Activated CD4-positive, CD25-positive, alpha-beta regulatory T cell (primary cell): ENCODE measurements at regions not wholly inside any gene's neighbourhood (a gene's known extent, or its start where the extent isn't known, plus 50 kb on each side); places are given as distances from the start of the nearest gene placed in this dataset.
A peak's percentile ranks its signal among the peaks of the same experiment; 100 is the strongest.

ENCODE experiments used
- DNase-seq, 4 experiments: peaks; one replicate each; lab custom pipeline; 2025; lab: John Stamatoyannopoulos, UW

DNA sequence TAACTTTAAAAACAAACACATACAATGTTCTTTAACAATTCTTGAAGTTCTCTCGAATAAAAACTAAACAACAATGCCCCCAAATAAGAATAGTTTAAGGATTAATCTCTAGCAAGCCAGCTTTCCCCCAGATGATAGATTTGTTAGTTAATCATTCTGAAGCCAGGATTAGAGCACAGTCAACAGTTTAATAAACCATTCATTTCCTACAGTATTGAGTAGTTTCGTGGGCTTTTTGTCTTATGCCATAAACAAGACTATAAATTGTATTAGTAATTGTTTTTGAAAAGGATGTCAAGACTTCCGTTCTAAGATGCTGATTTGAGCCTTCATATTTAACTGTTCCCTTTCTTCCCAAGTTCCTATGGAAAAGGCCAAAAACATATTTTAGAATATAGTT lies 136.6 kb downstream of the PIK3R1 start:
- DNase-seq = no peak

GRCh38 chr5:68353605-68354004 lies 138.0 kb downstream of the PIK3R1 start:
- DNase-seq = no peak

- no peak for DNase-seq
Observed at GRCh38 chr5:68354315-68354714, 138.8 kb downstream of the PIK3R1 start.

- no peak for DNase-seq
Observed at GRCh38 chr5:68356216-68356615, 140.7 kb downstream of the PIK3R1 start.

DNA sequence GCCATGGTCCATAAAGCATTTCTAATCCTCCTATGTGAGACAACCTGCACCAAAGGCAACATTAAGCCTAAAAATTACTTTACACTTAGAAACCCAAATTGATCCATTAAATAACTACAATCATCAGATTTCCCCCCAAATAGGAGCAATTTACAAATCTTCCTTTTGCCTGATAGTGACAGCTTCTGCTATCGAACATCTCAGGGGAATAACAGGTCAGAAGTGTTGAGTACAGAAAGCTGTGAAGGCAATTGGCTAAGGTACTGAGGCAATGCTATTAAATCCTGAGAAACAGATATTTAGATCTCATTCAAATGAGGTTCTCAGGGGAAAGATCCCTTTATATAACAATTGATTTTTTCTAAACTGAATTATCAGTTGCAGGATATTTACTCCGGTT lies 141.1 kb downstream of the PIK3R1 start:
- no peak for DNase-seq

GRCh38 chr5:68359699-68360098 lies 144.1 kb downstream of the PIK3R1 start:
- no peak for DNase-seq

DNA sequence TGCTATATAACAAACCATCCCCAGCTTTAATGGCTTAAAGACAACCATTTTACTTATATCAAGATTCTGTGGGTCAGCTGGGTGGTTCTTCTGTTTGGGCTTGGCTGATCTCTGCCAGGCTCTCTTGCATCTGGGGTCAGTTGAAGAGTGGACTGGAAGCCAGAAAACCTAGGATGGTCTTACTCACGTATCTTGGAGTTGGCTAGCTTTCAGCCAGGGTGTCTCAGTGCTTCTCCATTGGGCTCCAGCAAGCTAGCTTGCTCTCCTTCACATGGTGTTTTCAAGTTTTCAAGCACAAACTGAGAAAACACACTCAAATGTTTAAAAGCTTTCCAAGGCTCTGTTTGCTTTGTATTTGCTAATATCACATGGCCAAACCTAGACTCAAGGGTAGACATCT lies 146.8 kb downstream of the PIK3R1 start:
- no peak for DNase-seq

DNA sequence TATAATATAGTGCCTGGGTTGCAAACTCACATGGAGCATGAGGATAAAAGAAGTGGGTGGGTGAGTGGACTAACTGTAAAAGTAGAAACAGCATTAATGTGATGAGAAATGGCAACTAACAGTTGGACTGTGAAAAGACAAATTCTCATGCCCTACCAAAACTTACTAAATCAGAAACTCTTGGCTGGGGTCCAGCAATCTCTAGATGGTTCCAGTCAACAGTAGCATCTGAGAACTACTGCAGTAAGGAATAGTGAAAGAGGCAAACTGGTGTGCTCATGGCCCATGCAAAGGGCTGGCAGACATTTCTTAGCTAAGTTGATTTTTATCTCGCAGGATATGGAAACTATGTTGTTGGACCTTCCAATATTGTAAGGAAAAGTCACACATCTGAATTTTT lies 150.3 kb downstream of the PIK3R1 start:
- no peak for DNase-seq

- DNase-seq = no peak
Observed at GRCh38 chr5:68367287-68367686, 151.7 kb downstream of the PIK3R1 start.

DNA sequence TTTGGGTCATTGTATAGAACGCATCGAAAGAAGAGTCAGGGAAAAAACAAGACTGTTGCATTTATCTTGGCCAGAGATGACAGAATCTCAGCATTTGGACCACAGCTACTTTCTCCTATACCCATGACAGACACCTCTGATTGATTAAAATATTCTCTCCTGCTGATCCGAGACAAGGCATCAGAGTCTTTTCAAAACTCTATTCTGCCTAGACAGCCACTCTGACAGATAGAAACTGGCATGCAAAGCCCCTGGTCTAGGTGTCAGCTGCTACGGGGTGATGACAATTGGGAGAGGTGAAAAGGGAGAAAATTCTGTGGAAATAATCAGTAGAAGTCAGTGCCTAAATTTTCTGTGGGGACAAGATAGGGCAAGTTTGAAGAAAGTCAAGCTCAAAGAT lies 152.2 kb downstream of the PIK3R1 start:
- DNase-seq = no peak

DNA sequence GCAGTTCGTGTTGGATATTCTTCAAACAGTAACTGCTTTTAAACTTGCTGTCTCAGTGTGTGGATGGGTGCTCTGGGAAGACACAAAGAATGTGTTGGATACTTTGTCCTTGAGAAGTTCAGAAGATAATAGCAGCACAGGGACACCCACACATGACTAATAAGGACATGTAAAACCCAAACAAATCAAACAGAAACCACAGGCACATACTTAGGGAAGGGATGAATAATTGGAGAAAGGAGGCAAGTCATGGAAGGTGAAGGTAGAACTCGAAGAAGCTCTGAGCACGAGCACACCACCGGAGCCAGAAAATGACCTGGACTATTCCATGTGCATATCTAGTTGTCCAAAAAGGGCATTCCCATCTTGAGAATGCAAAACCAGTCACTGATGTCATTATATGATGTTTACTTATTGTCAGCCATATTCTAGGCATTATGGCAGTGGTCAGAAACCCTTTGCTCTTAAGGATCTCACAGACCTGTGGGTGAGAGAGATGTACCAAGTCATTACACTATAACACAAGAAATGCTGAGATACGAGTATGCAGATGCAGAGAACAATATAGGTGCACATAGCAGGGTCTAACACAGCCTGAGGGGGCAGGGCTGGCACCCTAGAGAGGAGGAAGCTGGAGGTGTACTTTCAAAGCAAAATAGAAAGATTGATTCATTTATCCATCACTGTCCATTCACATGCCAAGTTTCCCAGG lies 152.9 kb downstream of the PIK3R1 start:
- no peak for DNase-seq

DNA sequence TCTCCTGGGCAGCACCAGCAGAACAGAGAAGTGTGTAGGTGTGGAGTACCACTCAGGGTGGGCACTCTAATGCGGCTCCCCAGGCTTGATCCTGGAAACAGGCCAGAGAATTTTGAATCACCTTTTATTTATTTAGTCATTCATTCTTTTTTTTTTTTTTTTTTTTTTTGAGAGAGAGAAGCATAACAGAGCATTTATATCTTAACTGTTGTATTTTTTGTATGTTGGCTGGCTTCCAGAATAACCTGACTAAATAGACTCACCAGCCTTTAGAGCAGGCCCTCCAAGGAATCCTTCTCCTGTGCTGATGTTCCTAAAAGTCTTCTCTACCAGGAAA lies 153.4 kb downstream of the PIK3R1 start:
- no peak for DNase-seq

- peak in 2 of 4 experiments; percentile 2 to 4 for DNase-seq
Observed at GRCh38 chr5:68369457-68370125, 154.0 kb downstream of the PIK3R1 start.

DNA sequence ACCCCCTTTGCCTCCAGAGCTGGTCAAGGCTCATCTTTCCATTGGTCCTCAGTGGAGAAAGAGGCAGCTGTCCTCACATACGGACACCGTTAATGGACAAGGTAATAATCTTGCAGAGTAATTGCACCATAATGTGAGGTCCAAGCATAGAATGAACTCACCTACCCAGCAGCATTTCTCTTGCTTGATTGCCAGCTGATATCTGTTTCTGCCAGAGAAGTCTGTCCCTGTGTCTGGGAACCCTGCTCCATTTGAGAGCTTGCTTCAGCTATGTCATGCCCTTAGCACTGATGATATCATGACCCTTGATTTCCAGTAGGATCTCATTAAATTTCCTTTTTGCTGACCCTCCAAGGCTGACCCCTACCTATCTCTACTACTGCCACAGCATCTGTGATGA lies 154.6 kb downstream of the PIK3R1 start:
- no peak for DNase-seq

- DNase-seq = no peak
Observed at GRCh38 chr5:68371607-68372006, 156.1 kb downstream of the PIK3R1 start.

GRCh38 chr5:68372161-68372560 lies 156.6 kb downstream of the PIK3R1 start:
- DNase-seq = no peak

DNA sequence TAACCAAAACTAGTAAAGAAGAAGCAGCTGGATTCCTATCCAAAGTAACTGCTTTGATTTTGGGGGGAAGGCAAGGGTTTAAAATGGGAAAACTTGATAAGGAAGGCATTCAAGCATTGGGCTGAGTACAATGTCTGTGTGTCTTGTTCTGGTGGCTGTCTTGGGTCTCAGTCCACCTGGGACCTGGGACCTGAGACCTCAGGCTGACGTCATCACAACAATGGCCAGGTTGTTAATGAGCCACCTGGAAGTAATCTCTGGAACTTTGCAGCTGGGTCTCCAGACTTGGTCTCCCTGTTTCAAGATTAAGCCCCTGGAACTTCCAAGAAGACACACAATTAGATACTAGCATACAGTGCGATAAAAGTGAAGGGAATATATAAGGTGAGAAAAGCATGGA lies 157.5 kb downstream of the PIK3R1 start:
- DNase-seq = no peak

DNA sequence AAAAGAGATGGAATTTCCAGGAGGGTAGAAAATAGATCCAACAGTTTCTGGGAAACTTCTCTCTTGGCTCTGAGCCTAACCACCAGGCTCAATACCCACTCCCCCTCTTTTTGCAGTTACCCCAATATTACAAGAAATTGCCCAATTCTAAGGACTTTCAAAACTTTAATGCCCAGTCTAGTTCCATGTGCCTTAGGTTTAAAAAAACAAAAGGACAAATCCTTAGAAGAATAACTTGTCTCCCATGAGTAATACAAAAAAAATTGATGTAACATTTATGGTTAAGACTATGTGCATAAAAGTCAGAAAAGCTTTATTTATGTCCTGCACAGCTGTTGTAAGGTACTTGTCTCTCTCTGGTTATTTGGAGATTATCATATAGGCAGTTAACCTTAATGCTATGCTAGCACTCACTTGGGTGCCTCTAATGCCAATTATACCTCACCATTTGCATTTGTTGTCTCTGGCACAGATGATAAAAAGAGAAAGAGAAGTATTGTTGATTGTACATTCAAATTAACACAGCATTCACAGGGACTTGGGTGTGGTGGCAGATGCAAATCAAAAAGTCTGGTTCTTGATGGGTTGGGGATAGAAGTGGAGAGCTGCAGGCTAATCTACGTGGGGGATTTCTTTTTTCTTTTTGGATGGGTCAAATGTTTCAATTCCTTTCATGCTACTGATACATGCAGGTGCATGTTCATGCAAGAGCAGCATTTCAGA lies 159.4 kb downstream of the PIK3R1 start:
- no peak for DNase-seq

DNA sequence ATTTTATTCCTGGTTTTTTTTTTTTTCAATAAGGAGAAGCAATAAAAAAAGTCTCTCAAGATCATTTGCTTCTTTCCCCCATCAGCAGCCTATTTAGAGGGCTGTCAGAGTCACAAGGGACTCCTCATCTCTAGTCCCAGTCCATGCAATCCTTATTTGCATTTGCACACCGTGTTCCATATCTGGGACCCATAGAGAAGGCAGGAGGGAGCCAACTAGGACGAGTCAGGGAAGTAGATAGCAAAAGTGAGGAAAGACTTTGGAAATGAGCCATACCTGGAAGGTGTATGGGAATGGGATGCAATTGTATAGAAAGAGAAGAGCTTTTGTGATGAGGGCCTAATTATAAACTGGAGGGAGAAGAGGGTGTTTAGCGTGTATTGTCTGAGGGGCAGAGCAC lies 160.0 kb downstream of the PIK3R1 start:
- DNase-seq = no peak

DNA sequence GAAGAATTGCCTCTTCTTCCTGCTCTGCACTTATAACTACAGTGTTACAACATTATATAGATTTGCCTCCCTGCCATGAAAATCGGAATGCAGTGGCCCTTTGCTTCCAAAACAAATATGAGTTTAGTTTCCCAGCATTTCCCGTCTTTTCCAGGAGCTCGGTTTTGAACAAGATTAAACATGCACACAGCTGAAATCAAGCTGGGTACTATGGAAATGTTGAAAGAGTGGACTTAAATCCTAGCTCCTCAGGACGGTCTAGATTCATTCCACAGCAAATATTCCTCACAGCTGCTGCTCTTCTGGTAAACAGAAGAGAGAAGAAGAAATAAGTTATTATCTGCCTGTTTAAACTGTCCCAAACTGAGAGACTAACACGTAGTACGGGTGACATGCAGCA lies 161.4 kb downstream of the PIK3R1 start:
- no peak for DNase-seq

- DNase-seq = no peak
Observed at GRCh38 chr5:68377733-68378132, 162.2 kb downstream of the PIK3R1 start.

GRCh38 chr5:68378204-68378820 lies 162.8 kb downstream of the PIK3R1 start:
- DNase-seq = no peak
